Ovary (tissue), 3 donors: ENCODE measurements at regions not wholly inside any gene's neighbourhood (a gene's known extent, or its start where the extent isn't known, plus 50 kb on each side); places are given as distances from the start of the nearest gene placed in this dataset.

ENCODE experiments used
- CTCF ChIP-seq, 3 donors: fragments of 450-650 bp in 2 of 3; fragments of 200-600 bp in 1 of 3; IDR thresholded peaks; one replicate each; pipeline versions ENCODE4 v1.5.1 to v1.8.0; 2016 to 2022; ENCODE audit warnings: antibody characterized with exemption in 3 of 3, mild to moderate bottlenecking in 1 of 3
- EP300 ChIP-seq: sonication (generic); formaldehyde crosslinking; IDR thresholded peaks from one replicate; pipeline ENCODE4 v1.6.1; 2017; ENCODE audit warnings: antibody characterized with exemption
- POLR2A ChIP-seq: fragments of 450-650 bp; IDR thresholded peaks from one replicate; pipeline ENCODE4 v1.6.1; 2017; ENCODE audit warnings: antibody characterized with exemption, mild to moderate bottlenecking, moderate library complexity
- donor health status: DM: no; HTN: no; CAD: no.

GRCh38 chr3:194804796-194805195, 119.1 kb downstream of the FAM43A start:
- no peak for TF ChIP-seq CTCF (IDR thresholded peaks at IDR 0.05)
- no peak for TF ChIP-seq EP300
- TF ChIP-seq POLR2A, result no peak
